ENCODE measurements at regions not wholly inside any gene's neighbourhood (a gene's known extent, or its start where the extent isn't known, plus 50 kb on each side); places are given as distances from the start of the nearest gene placed in this dataset.

GRCh38 chr7:117929237-117929636 is 56.0 kb upstream of the CTTNBP2 start:
- no peak for DNase-seq (ENCODE audit: low read depth)

GRCh38 chr7:117931314-117931713 is 58.1 kb upstream of the CTTNBP2 start:
- no peak for DNase-seq (ENCODE audit: low read depth)
- TF ChIP-seq CTCF (conservative IDR thresholded peaks at IDR 0.05; ENCODE audit: control insufficient read depth, insufficient read depth, low read depth, low read length) = no peak
- H3K4me3 ChIP-seq (ENCODE audit: control insufficient read depth, low read depth, low read length) = no peak overlapping the region

More at GRCh38 chr7:117929237-117929636, 56.0 kb upstream of the CTTNBP2 start:
- no peak for TF ChIP-seq CTCF (conservative IDR thresholded peaks at IDR 0.05; ENCODE audit: control insufficient read depth, insufficient read depth, low read depth, low read length)
- no peak overlapping the region for H3K4me3 ChIP-seq (ENCODE audit: control insufficient read depth, low read depth, low read length)

- no peak for DNase-seq (ENCODE audit: low read depth)
- TF ChIP-seq CTCF (conservative IDR thresholded peaks at IDR 0.05; ENCODE audit: control insufficient read depth, insufficient read depth, low read depth, low read length) = no peak
- H3K4me3 ChIP-seq (ENCODE audit: control insufficient read depth, low read depth, low read length) = no peak overlapping the region
Observed at GRCh38 chr7:117937049-117937752, 64.0 kb upstream of the CTTNBP2 start.

- no peak for TF ChIP-seq CTCF (conservative IDR thresholded peaks at IDR 0.05; ENCODE audit: control insufficient read depth, insufficient read depth, low read depth, low read length)
- no peak overlapping the region for H3K4me3 ChIP-seq (ENCODE audit: control insufficient read depth, low read depth, low read length)
- DNase-seq (ENCODE audit: low read depth) = no peak
Observed at GRCh38 chr7:117937753-117938483, 64.7 kb upstream of the CTTNBP2 start.

GRCh38 chr7:117941138-117941810 is 68.0 kb upstream of the CTTNBP2 start:
- DNase-seq (ENCODE audit: low read depth) = peak; percentile 2
- TF ChIP-seq CTCF (conservative IDR thresholded peaks at IDR 0.05; ENCODE audit: control insufficient read depth, insufficient read depth, low read depth, low read length) = no peak
- no peak overlapping the region for H3K4me3 ChIP-seq (ENCODE audit: control insufficient read depth, low read depth, low read length)

GRCh38 chr7:117942780-117943179 is 69.5 kb upstream of the CTTNBP2 start:
- no peak overlapping the region for H3K4me3 ChIP-seq (ENCODE audit: control insufficient read depth, low read depth, low read length)
- no peak for DNase-seq (ENCODE audit: low read depth)
- no peak for TF ChIP-seq CTCF (conservative IDR thresholded peaks at IDR 0.05; ENCODE audit: control insufficient read depth, insufficient read depth, low read depth, low read length)

Data from fibroblast of mammary gland (primary cell).